ENCODE measurements at regions not wholly inside any gene's neighbourhood (a gene's known extent, or its start where the extent isn't known, plus 50 kb on each side); places are given as distances from the start of the nearest gene placed in this dataset.

DNA sequence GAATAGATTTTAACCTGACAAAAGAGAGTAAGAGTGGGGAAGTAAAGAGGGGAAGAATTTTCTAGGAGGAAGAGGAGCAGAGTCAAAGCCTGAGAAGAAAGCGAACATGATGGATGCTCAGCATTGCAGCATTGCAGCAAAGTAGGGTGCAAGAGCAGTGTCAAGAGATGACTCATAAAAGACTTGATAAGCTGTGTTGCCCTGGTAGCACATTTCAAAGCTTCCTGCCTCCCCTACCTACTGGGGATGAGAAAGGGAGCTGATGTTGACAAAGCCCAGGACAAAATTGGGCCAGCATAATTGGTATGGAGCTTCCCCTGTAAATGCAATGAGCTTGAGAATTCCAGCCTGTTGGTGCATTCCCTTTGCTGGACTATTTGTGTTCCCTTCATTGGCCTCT is 121.6 kb upstream of the ST8SIA2 start:
- TF ChIP-seq, protein P1, sequence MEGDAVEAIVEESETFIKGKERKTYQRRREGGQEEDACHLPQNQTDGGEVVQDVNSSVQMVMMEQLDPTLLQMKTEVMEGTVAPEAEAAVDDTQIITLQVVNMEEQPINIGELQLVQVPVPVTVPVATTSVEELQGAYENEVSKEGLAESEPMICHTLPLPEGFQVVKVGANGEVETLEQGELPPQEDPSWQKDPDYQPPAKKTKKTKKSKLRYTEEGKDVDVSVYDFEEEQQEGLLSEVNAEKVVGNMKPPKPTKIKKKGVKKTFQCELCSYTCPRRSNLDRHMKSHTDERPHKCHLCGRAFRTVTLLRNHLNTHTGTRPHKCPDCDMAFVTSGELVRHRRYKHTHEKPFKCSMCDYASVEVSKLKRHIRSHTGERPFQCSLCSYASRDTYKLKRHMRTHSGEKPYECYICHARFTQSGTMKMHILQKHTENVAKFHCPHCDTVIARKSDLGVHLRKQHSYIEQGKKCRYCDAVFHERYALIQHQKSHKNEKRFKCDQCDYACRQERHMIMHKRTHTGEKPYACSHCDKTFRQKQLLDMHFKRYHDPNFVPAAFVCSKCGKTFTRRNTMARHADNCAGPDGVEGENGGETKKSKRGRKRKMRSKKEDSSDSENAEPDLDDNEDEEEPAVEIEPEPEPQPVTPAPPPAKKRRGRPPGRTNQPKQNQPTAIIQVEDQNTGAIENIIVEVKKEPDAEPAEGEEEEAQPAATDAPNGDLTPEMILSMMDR (IDR thresholded peaks at IDR 0.05; ENCODE audit: low read depth, low read length) = no peak
- no peak overlapping the region for H3K4me3 ChIP-seq (ENCODE audit: low read depth, low read length)
- no peak for DNase-seq (ENCODE audit: low read depth, low spot score)
- in situ Hi-C loops (cut with HindIII; ENCODE audit: low sequenced_read_pairs) = no loop called here

DNA sequence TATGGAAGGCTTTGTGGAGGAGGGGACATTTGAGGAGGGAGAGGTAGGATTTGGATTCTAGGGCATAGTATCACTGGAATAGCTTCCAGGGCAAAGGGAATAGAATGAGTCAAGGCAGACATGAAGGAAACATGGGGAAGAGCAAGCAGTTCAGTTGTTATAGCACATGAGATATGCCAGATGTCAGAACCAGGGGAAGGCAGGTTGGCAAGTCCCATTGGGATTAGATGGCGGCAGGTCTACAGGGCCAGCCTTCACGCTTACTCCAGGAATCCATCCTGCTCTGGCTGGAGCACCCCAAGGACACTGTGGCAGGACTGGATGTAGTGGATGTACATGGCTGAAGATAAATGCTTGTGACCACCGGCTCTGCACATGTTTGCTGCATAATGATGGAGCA is 120.4 kb upstream of the ST8SIA2 start:
- TF ChIP-seq, protein P1 (IDR thresholded peaks at IDR 0.05; ENCODE audit: low read depth, low read length) = no peak
- no peak for DNase-seq (ENCODE audit: low read depth, low spot score)
- in situ Hi-C loops (cut with HindIII; ENCODE audit: low sequenced_read_pairs) = no loop called here
- H3K4me3 ChIP-seq (ENCODE audit: low read depth, low read length) = no peak overlapping the region

DNA sequence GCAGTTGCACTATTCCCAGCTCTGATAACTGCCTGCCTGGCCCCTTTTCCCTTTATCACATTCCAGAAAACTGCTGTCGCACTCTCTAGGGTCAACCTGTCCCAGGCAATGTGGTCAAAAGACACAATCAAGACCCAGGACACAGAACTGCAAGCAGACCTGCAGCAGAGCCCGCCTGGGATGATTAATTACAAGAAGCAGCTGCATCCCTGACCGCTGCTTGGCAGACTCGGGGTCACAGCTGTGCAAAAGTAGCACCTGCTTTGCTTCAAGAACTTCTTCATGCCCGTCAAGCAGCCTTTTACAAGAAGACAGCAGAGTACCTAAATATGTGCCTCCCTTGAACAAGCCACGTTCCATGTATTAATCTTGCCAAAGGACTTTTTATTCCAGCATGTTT is 120.0 kb upstream of the ST8SIA2 start:
- TF ChIP-seq, protein P1 (IDR thresholded peaks at IDR 0.05; ENCODE audit: low read depth, low read length) = no peak
- H3K4me3 ChIP-seq (ENCODE audit: low read depth, low read length) = no peak overlapping the region
- no peak for DNase-seq (ENCODE audit: low read depth, low spot score)
- in situ Hi-C loops (cut with HindIII; ENCODE audit: low sequenced_read_pairs) = no loop called here

DNA sequence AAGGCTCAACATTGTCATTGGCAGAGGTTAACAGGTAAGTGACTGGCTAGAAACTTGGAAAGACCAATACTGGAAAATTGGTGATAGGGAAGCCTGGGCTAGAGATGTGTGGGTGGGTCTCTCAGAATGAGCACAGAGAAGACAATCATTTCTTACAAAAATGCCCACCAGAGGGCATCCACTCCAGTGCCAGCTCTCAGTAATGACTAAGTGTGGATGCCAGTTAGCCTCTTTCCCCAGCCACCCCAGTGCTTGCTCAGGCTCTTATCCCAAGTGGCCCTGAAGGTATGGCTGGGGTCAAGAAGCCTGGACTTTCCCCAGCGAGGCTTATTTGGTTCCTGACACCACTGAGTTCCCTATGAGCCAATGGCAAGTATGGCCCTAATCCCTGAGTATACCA is 115.9 kb upstream of the ST8SIA2 start:
- H3K4me3 ChIP-seq (ENCODE audit: low read depth, low read length) = no peak overlapping the region
- in situ Hi-C loops (cut with HindIII; ENCODE audit: low sequenced_read_pairs) = no loop called here
- DNase-seq (ENCODE audit: low read depth, low spot score) = peak; percentile 0
- TF ChIP-seq, protein P1 (IDR thresholded peaks at IDR 0.05; ENCODE audit: low read depth, low read length) = peak; percentile 26

DNA sequence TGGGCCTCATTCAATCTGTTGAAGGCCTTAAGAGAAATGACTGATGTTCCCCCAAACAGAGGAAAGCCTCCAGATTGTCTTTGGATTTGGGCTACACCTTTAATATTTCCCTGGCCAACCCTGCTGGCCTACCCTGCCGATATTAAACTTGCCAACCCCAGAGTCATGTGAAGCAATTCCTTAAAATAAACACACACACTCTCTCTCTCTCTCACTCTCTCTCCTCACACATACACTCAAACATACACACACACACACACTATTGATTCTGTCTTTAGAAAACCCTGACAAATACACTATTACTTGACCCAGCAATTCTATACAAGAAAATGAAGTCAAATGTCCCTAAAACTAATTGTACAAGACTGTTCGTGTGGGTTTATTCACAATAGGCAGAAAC is 109.9 kb upstream of the ST8SIA2 start:
- no peak overlapping the region for H3K4me3 ChIP-seq (ENCODE audit: low read depth, low read length)
- DNase-seq (ENCODE audit: low read depth, low spot score) = no peak
- in situ Hi-C loops (cut with HindIII; ENCODE audit: low sequenced_read_pairs) = no loop called here
- TF ChIP-seq, protein P1 (IDR thresholded peaks at IDR 0.05; ENCODE audit: low read depth, low read length) = no peak

DNA sequence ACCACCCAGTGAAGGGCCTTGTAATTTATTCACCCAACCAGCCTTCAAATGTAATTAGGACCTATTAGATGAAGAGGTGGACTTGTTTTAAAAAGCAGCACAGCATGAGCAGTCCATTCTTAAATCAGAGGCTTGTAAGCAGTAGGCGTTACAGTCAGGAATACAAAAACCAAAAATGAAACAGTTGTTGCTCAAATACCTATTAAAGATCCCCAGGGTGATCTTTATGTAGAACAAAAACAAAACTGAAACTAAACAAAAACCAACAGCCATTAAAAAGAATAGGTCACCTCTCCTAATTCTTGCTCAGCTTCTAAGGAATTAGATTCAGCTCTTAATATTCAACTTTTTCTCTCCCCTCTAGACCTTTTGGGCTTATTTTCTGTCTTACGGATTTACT is 104.9 kb upstream of the ST8SIA2 start:
- in situ Hi-C loops (cut with HindIII; ENCODE audit: low sequenced_read_pairs) = no loop called here
- H3K4me3 ChIP-seq (ENCODE audit: low read depth, low read length) = no peak overlapping the region
- TF ChIP-seq, protein P1 (IDR thresholded peaks at IDR 0.05; ENCODE audit: low read depth, low read length) = no peak
- DNase-seq (ENCODE audit: low read depth, low spot score) = no peak

DNA sequence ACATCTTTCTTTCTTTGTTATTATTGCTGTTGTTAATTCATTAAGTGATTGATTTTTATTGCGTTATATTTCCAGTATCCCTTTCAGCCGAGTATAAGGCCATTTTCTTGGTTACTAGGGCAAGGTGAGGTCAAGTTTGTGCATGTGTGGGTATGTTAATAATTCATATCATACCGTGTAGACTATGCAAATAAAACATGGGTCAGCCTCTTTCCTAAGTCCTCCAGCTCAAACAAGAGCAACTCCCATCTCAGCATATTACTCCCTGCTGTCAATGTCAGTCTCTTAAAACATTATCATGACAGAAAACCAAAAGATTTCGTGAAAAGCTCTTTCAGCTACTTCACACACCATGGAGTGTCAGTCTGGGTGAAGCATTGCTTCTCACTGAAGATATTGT is 103.9 kb upstream of the ST8SIA2 start:
- in situ Hi-C loops (cut with HindIII; ENCODE audit: low sequenced_read_pairs) = no loop called here
- H3K4me3 ChIP-seq (ENCODE audit: low read depth, low read length) = no peak overlapping the region
- no peak for DNase-seq (ENCODE audit: low read depth, low spot score)
- TF ChIP-seq, protein P1 (IDR thresholded peaks at IDR 0.05; ENCODE audit: low read depth, low read length) = no peak
